Spleen (tissue), 7 donors: ENCODE measurements at regions not wholly inside any gene's neighbourhood (a gene's known extent, or its start where the extent isn't known, plus 50 kb on each side); places are given as distances from the start of the nearest gene placed in this dataset.

ENCODE experiments used
- CTCF ChIP-seq, 11 experiments: fragments of 200-600 bp in 7 of 11; fragments of 450-650 bp in 4 of 11; sonication (generic) in 4 of 11; IDR thresholded peaks in 8 of 11; conservative IDR thresholded peaks in 3 of 11; 1 replicate in 7 of 11; 2 replicates in 4 of 11; pipeline versions ENCODE4 v1.4.0 to v1.8.0; 2016 to 2021; ENCODE audit warnings: antibody characterized with exemption in 11 of 11, inconsistent platforms in 4 of 11, mild to moderate bottlenecking in 1 of 11
- POLR2A ChIP-seq, 3 donors: fragments of 450-650 bp; IDR thresholded peaks; one replicate each; pipeline ENCODE4 v1.5.1; 2017; ENCODE audit warnings: antibody characterized with exemption in 3 of 3, mild to moderate bottlenecking in 1 of 3
- donor health status: DM: no; HTN: no; CAD: no; lungs with moderate emphysema.
- donor health status: DM: no; HTN: no; CAD: no.
- donor health status: DM: no; HTN: no; CAD: no.

- TF ChIP-seq CTCF (IDR thresholded peaks at IDR 0.05 in 8 of 11, conservative IDR thresholded peaks at IDR 0.05 in 3 of 11) = no peak
- no peak for TF ChIP-seq POLR2A (IDR thresholded peaks at IDR 0.05)
These were observed 1126.1 kb downstream of the TMEM121 start for GRCh38 chr14:106652494-106652893.
